Neural cell (in vitro differentiated cells): ENCODE measurements at regions not wholly inside any gene's neighbourhood (a gene's known extent, or its start where the extent isn't known, plus 50 kb on each side); places are given as distances from the start of the nearest gene placed in this dataset.

Experiments
- H2AFZ ChIP-seq: fragments of 200-600, 300-800 bp; sonication (generic), shearing (Covaris generic); 2 replicates; pipeline ENCODE4 v1.6.0; 2014; ENCODE audit warnings: low read depth, mild to moderate bottlenecking, antibody characterized with exemption, low read length, moderate library complexity
- H3F3A ChIP-seq: fragments of 200-600 bp; shearing (Covaris generic); 2 replicates; pipeline ENCODE4 v1.6.1; 2016; ENCODE audit warnings: mild to moderate bottlenecking, moderate library complexity, mixed read lengths, antibody characterized with exemption, low read length; ENCODE audit not compliant: insufficient read depth, poor library complexity, severe bottlenecking
- H3K27ac ChIP-seq: fragments of 200-600, 300-800 bp; sonication (generic), shearing (Covaris generic); 2 replicates; pipeline ENCODE4 v1.5.1; 2014; ENCODE audit warnings: mild to moderate bottlenecking, low read length, moderate library complexity
- H3K27me3 ChIP-seq: fragments of 300-800, 200-600 bp; sonication (generic), shearing (Covaris generic); 2 replicates; pipeline ENCODE4 v1.6.0; 2014; ENCODE audit warnings: mild to moderate bottlenecking, low read depth, low read length, moderate library complexity; ENCODE audit not compliant: insufficient read depth
- H3K36me3 ChIP-seq: fragments of 300-800, 200-600 bp; sonication (generic), shearing (Covaris generic); 2 replicates; pipeline ENCODE4 v1.5.1; 2014; ENCODE audit warnings: mild to moderate bottlenecking, antibody characterized with exemption, low read length, moderate library complexity; ENCODE audit not compliant: insufficient read depth
- H3K4me2 ChIP-seq: fragments of 300-800, 200-600 bp; sonication (generic), shearing (Covaris generic); 2 replicates; pipeline ENCODE4 v1.6.0; 2014; ENCODE audit warnings: mild to moderate bottlenecking, low read length
- H3K4me3 ChIP-seq: fragments of 300-800, 200-600 bp; sonication (generic), shearing (Covaris generic); 2 replicates; pipeline ENCODE4 v1.5.1; 2014; ENCODE audit warnings: mild to moderate bottlenecking, low read length, moderate library complexity
- H3K79me2 ChIP-seq: fragments of 200-600 bp; shearing (Covaris generic); replicated peaks from 2 replicates; pipeline ENCODE4 v1.6.0; 2014; ENCODE audit warnings: mild to moderate bottlenecking, low read length, moderate library complexity; ENCODE audit not compliant: insufficient read depth
- H3K9ac ChIP-seq: fragments of 300-800, 200-600 bp; sonication (generic), shearing (Covaris generic); 2 replicates; pipeline ENCODE4 v1.6.1; 2016; ENCODE audit warnings: mild to moderate bottlenecking, low read length, mixed read lengths
- H3K9me2 ChIP-seq: fragments of 200-600 bp; shearing (Covaris generic); 2 replicates; pipeline ENCODE4 v1.6.1; 2016; ENCODE audit warnings: mild to moderate bottlenecking, low read length, mixed read lengths; ENCODE audit not compliant: insufficient read depth
- H3K9me3 ChIP-seq: fragments of 200-600, 300-800 bp; sonication (generic), shearing (Covaris generic); 2 replicates; pipeline ENCODE4 v1.6.1; 2016; ENCODE audit warnings: mild to moderate bottlenecking, mixed run types, low read length, moderate library complexity, mixed read lengths
- H4K20me1 ChIP-seq: fragments of 200-600 bp; shearing (Covaris generic); 2 replicates; pipeline ENCODE4 v1.6.1; 2016; ENCODE audit warnings: mild to moderate bottlenecking, mixed run types; ENCODE audit not compliant: insufficient read depth
- EP300 ChIP-seq: fragments of 450-650 bp; conservative IDR thresholded peaks from 2 replicates; pipeline ENCODE4 v1.6.1; 2014; ENCODE audit warnings: antibody characterized with exemption, mild to moderate bottlenecking, moderate library complexity; ENCODE audit not compliant: poor library complexity, severe bottlenecking
- EZH2 ChIP-seq: fragments of 200-600, 300-800 bp; shearing (Covaris generic), sonication (generic); IDR thresholded peaks from 2 replicates; pipeline ENCODE4 v1.6.1; 2014; ENCODE audit warnings: antibody characterized with exemption, low read length, borderline replicate concordance, mild to moderate bottlenecking; ENCODE audit not compliant: insufficient read depth, poor library complexity, severe bottlenecking
- MXI1 ChIP-seq: fragments of 450-650 bp; conservative IDR thresholded peaks from 2 replicates; pipeline ENCODE4 v1.6.1; 2014; ENCODE audit warnings: antibody characterized with exemption, mild to moderate bottlenecking; ENCODE audit not compliant: poor library complexity, severe bottlenecking
- POLR2AphosphoS5 ChIP-seq: IDR thresholded peaks from 2 replicates; pipeline ENCODE4 v1.6.1; 2012
- RAD21 ChIP-seq: fragments of 450-650 bp; conservative IDR thresholded peaks from 2 replicates; pipeline ENCODE4 v1.6.1; 2014; ENCODE audit warnings: antibody characterized with exemption, mild to moderate bottlenecking, moderate library complexity
- REST ChIP-seq: IDR thresholded peaks from 2 replicates; pipeline ENCODE4 v1.6.1; 2012; ENCODE audit warnings: borderline replicate concordance
- SMC3 ChIP-seq: fragments of 450-650 bp; conservative IDR thresholded peaks from 2 replicates; pipeline ENCODE4 v1.6.1; 2014; ENCODE audit warnings: antibody characterized with exemption, mild to moderate bottlenecking, moderate library complexity; ENCODE audit not compliant: poor library complexity
- TAF1 ChIP-seq: IDR thresholded peaks from 2 replicates; pipeline ENCODE4 v1.6.1; 2012; ENCODE audit warnings: low read depth
- TF ChIP-seq, protein P1 (sequence below): fragments of 450-650 bp; IDR thresholded peaks from 2 replicates; pipeline ENCODE4 v1.5.1; 2014; ENCODE audit warnings: antibody characterized with exemption, mild to moderate bottlenecking, moderate library complexity; ENCODE audit not compliant: poor library complexity, severe bottlenecking

DNA sequence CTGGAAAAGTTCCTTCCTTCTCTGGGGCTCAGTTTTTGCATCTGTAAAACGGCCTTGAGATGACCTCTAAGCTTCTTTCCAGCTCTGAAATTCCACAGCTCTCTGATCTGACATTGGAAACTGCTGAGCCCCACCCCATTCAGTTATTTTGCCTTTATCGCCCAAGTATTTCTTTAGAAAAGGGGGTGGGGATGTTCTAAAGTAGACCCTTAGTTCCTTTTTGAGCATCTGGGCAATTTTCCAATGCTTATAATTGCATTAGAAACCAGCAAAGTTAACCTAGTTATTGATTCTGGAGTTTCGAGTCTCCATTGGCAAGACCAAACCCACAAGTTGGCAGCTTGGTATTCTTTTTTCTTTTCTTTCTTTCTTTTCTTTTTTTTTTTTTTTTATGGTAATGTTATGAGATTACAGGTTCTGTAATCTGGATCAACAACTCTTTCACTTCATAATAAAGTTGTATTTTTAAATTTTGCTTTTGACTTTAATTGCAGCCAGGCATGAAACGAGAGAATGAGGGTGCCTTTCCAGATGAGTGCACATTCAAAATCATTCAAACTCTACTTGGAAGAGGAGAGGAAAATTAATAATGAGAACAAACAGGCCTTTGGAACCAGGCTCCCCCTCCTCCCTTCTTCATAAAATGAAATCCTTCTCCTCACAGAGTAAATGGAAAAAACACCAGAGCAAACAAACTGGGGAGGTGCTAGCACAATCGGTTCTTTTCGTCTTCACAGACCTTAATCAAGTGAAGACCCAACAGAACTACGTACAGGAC, 76.8 kb upstream of the LRIG1 start (continued):
- no peak for TF ChIP-seq TAF1

DNA sequence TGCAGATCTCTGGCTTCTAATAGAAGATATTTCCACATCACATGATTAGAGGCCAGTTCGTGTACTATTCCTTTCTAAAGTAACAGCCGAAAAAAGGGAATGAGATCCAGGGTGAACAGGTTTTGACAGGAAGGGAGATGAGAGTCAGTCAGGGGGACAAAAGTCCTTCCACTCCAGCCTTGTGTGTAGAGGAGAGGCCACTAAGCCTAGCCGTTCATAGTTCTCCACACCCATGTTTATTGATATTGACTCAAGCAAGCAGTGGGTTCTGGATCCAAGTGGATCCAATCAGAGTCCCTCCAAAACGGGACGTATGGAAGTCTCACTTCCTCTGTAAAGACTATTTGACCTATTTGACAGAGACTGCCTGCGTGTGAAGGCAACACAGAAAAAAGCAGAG, 80.4 kb upstream of the LRIG1 start:
- Histone ChIP-seq H3K27ac (no peak overlapping the region), H3K9ac (no peak overlapping the region), H3K4me2 (no peak overlapping the region), H3K79me2 (no peaks in the 10 kb centered on the region), H3K36me3 (no peaks in the 10 kb centered on the region), H4K20me1 (no peaks in the 10 kb centered on the region), H3K9me2 (no peaks in the 10 kb centered on the region), H3K9me3 (no peaks in the 10 kb centered on the region), H2AFZ (no peak overlapping the region), H3K4me3 (no peak overlapping the region), H3F3A (no peaks in the 10 kb centered on the region), H3K27me3 (no peaks in the 10 kb centered on the region)
- no peak for TF ChIP-seq POLR2AphosphoS5
- TF ChIP-seq, protein P1, sequence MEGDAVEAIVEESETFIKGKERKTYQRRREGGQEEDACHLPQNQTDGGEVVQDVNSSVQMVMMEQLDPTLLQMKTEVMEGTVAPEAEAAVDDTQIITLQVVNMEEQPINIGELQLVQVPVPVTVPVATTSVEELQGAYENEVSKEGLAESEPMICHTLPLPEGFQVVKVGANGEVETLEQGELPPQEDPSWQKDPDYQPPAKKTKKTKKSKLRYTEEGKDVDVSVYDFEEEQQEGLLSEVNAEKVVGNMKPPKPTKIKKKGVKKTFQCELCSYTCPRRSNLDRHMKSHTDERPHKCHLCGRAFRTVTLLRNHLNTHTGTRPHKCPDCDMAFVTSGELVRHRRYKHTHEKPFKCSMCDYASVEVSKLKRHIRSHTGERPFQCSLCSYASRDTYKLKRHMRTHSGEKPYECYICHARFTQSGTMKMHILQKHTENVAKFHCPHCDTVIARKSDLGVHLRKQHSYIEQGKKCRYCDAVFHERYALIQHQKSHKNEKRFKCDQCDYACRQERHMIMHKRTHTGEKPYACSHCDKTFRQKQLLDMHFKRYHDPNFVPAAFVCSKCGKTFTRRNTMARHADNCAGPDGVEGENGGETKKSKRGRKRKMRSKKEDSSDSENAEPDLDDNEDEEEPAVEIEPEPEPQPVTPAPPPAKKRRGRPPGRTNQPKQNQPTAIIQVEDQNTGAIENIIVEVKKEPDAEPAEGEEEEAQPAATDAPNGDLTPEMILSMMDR = no peak

DNA sequence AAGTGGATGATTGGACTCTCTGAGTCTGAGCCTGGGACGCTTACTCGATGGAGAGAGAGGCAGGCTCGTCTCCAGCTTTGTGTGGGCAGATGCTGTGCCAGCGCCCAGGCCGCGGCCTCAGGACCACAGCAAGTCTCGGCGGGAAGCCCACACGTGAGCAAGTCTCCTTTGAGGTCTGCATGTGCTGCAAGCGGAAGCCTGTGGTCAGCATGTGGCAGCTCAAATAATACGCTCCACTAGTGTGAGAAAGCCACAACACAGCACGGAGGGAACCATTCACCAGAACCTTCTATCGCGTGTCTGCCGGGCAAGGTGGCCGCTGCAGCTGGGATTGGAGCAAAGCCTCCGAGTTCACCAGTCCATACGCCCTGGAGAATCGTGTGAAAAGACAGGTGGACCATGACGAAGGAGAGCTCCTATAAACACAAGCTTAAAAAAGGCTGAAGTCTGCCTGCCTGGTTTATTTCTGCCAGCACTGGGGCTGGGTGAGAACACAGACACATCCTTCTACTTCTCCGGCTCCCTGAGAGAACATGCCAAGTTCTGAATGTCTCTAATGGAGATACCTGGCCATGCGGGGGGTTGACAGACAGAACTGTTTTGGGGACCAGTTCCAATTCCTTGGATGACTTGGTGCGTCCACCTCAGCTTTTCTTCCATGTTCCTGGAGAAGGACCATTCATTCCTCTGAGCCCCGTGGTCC, 82.0 kb upstream of the LRIG1 start:
- Histone ChIP-seq H3K27ac (no peak overlapping the region), H3K9me2 (no peaks in the 10 kb centered on the region), H3K4me3 (no peak overlapping the region), H3K9me3 (no peaks in the 10 kb centered on the region), H3K36me3 (no peaks in the 10 kb centered on the region), H3K4me2 (no peak overlapping the region), H3K79me2 (no peaks in the 10 kb centered on the region), H4K20me1 (no peaks in the 10 kb centered on the region), H3F3A (no peaks in the 10 kb centered on the region), H2AFZ (no peak overlapping the region), H3K27me3 (no peaks in the 10 kb centered on the region), H3K9ac (no peak overlapping the region)
- TF ChIP-seq EP300 (no peak), SMC3 (no peak), EZH2 (no peak), POLR2AphosphoS5 (no peak), MXI1 (no peak), RAD21 (no peak), TAF1 (no peak), REST (no peak)
- TF ChIP-seq, protein P1 = no peak
